ENCODE measurements at regions not wholly inside any gene's neighbourhood (a gene's known extent, or its start where the extent isn't known, plus 50 kb on each side); places are given as distances from the start of the nearest gene placed in this dataset.

DNA sequence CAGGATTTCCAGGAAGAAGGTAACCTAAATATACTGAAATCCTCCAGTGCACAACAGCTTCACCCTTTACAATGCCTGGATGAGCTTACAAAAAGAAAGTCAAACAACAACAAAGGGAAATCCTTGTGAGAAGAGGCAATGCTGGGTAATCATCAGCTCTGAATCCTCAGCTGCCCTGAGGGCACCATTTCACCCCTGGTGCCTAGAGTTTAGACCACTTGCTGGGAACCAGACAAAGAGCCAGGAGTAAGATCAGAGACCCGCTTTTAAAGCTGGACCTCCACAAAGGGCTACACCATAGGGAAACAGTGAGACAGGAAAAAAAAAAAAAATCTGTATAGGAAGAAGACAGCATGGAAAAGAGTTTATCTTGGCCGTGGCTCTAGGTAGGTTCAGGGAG is 97.0 kb downstream of the FOXI3 start:
- Histone ChIP-seq H3K9ac (ENCODE audit: control insufficient read depth, insufficient read depth, low read length) (no peak overlapping the region), H3K79me2 (ENCODE audit: control insufficient read depth, insufficient read depth, low read length) (no peaks in the 10 kb centered on the region), H3K27ac (ENCODE audit: control insufficient read depth, insufficient read depth) (no peak overlapping the region), H3K36me3 (ENCODE audit: control insufficient read depth in 2 of 2, insufficient read depth in 2 of 2, low read length in 1 of 2) (no peaks in the 10 kb centered on the region), H3K4me2 (ENCODE audit: control insufficient read depth, insufficient read depth) (no peak overlapping the region), H3K4me3 (no peak overlapping the region), H3K4me1 (ENCODE audit: control insufficient read depth, insufficient read depth, low read length) (no peaks in the 10 kb centered on the region), H4K20me1 (ENCODE audit: control insufficient read depth, insufficient read depth) (no peaks in the 10 kb centered on the region), H2AFZ (ENCODE audit: control insufficient read depth, low read depth, low read length) (no peak overlapping the region), H3K9me3 (replicated peaks; ENCODE audit: control insufficient read depth, insufficient read depth, low read length) (no peaks in the 10 kb centered on the region), H3K27me3 (replicated peaks in 1 of 2; ENCODE audit: control insufficient read depth in 2 of 2, insufficient read depth in 2 of 2, low read length in 1 of 2) (no peaks in the 10 kb centered on the region; a peak in 1 of 4 replicates)
- POLR2A ChIA-PET = no interaction called here
- in situ Hi-C loops (cut with MboI) = no loop called here
- CTCF ChIA-PET = interaction anchor here (0.7 to 1.0 kb wide), 2 partner anchors 44 to 294 kb away, joined by 3 read pairs; no protein-coding TSS in a partner anchor
- no peak for DNase-seq (ENCODE audit: low read depth, low spot score)
- ATAC-seq = no peak
- SMC1A ChIA-PET (ENCODE audit: uncharacterized antibody, unreplicated experiment) = interaction anchor here (0.7 kb wide), 1 partner anchor 26 kb away, joined by 3 read pairs; no protein-coding TSS in a partner anchor
- RAD21 ChIA-PET (ENCODE audit: unreplicated experiment) = no interaction called here
- no TSS peak for BruUV-seq (replicated peaks)
- FAIRE-seq = no peak
- 32% methylated on average over 2 of the region's 2 CpGs for WGBS (ENCODE audit: insufficient coverage, insufficient replicate concordance, low lambda C conversion rate, missing lambda C conversion rate)
- intact Hi-C loops (cut with micrococcal nuclease; ENCODE audit: unreplicated experiment) = no loop called here
- TF ChIP-seq TCF7 (IDR thresholded peaks at IDR 0.05; ENCODE audit: borderline replicate concordance) (no peak), ZNF274 (IDR thresholded peaks at IDR 0.05; ENCODE audit: insufficient read depth, insufficient read length) (no peak), BACH1 (IDR thresholded peaks at IDR 0.05; ENCODE audit: borderline replicate concordance) (no peak), SIN3A (IDR thresholded peaks at IDR 0.05; ENCODE audit: low read depth, low read length) (no peak), SREBF2 (IDR thresholded peaks at IDR 0.05; ENCODE audit: low read length) (no peak), DPF2 (IDR thresholded peaks at IDR 0.05) (no peak), SMARCA5 (IDR thresholded peaks at IDR 0.05) (no peak), WRNIP1 (IDR thresholded peaks at IDR 0.05; ENCODE audit: borderline replicate concordance, low read depth, low read length) (no peak), CHD4 (IDR thresholded peaks at IDR 0.05) (no peak), BHLHE40 (IDR thresholded peaks at IDR 0.05; ENCODE audit: borderline replicate concordance in 1 of 2, low read depth in 2 of 2, low read length in 1 of 2) (no peak), HDAC2 (IDR thresholded peaks at IDR 0.05) (no peak), JUNB (IDR thresholded peaks at IDR 0.05) (no peak), ZBED1 (IDR thresholded peaks at IDR 0.05; ENCODE audit: borderline replicate concordance) (no peak)
- TF ChIP-seq, protein P1, sequence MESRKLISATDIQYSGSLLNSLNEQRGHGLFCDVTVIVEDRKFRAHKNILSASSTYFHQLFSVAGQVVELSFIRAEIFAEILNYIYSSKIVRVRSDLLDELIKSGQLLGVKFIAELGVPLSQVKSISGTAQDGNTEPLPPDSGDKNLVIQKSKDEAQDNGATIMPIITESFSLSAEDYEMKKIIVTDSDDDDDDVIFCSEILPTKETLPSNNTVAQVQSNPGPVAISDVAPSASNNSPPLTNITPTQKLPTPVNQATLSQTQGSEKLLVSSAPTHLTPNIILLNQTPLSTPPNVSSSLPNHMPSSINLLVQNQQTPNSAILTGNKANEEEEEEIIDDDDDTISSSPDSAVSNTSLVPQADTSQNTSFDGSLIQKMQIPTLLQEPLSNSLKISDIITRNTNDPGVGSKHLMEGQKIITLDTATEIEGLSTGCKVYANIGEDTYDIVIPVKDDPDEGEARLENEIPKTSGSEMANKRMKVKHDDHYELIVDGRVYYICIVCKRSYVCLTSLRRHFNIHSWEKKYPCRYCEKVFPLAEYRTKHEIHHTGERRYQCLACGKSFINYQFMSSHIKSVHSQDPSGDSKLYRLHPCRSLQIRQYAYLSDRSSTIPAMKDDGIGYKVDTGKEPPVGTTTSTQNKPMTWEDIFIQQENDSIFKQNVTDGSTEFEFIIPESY (IDR thresholded peaks at IDR 0.05) = no peak
- TF ChIP-seq, protein P2, sequence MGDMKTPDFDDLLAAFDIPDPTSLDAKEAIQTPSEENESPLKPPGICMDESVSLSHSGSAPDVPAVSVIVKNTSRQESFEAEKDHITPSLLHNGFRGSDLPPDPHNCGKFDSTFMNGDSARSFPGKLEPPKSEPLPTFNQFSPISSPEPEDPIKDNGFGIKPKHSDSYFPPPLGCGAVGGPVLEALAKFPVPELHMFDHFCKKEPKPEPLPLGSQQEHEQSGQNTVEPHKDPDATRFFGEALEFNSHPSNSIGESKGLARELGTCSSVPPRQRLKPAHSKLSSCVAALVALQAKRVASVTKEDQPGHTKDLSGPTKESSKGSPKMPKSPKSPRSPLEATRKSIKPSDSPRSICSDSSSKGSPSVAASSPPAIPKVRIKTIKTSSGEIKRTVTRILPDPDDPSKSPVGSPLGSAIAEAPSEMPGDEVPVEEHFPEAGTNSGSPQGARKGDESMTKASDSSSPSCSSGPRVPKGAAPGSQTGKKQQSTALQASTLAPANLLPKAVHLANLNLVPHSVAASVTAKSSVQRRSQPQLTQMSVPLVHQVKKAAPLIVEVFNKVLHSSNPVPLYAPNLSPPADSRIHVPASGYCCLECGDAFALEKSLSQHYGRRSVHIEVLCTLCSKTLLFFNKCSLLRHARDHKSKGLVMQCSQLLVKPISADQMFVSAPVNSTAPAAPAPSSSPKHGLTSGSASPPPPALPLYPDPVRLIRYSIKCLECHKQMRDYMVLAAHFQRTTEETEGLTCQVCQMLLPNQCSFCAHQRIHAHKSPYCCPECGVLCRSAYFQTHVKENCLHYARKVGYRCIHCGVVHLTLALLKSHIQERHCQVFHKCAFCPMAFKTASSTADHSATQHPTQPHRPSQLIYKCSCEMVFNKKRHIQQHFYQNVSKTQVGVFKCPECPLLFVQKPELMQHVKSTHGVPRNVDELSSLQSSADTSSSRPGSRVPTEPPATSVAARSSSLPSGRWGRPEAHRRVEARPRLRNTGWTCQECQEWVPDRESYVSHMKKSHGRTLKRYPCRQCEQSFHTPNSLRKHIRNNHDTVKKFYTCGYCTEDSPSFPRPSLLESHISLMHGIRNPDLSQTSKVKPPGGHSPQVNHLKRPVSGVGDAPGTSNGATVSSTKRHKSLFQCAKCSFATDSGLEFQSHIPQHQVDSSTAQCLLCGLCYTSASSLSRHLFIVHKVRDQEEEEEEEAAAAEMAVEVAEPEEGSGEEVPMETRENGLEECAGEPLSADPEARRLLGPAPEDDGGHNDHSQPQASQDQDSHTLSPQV (IDR thresholded peaks at IDR 0.05) = no peak
- TF ChIP-seq, protein P3, sequence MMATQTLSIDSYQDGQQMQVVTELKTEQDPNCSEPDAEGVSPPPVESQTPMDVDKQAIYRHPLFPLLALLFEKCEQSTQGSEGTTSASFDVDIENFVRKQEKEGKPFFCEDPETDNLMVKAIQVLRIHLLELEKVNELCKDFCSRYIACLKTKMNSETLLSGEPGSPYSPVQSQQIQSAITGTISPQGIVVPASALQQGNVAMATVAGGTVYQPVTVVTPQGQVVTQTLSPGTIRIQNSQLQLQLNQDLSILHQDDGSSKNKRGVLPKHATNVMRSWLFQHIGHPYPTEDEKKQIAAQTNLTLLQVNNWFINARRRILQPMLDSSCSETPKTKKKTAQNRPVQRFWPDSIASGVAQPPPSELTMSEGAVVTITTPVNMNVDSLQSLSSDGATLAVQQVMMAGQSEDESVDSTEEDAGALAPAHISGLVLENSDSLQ (IDR thresholded peaks at IDR 0.05) = no peak
- TF ChIP-seq, protein P4, sequence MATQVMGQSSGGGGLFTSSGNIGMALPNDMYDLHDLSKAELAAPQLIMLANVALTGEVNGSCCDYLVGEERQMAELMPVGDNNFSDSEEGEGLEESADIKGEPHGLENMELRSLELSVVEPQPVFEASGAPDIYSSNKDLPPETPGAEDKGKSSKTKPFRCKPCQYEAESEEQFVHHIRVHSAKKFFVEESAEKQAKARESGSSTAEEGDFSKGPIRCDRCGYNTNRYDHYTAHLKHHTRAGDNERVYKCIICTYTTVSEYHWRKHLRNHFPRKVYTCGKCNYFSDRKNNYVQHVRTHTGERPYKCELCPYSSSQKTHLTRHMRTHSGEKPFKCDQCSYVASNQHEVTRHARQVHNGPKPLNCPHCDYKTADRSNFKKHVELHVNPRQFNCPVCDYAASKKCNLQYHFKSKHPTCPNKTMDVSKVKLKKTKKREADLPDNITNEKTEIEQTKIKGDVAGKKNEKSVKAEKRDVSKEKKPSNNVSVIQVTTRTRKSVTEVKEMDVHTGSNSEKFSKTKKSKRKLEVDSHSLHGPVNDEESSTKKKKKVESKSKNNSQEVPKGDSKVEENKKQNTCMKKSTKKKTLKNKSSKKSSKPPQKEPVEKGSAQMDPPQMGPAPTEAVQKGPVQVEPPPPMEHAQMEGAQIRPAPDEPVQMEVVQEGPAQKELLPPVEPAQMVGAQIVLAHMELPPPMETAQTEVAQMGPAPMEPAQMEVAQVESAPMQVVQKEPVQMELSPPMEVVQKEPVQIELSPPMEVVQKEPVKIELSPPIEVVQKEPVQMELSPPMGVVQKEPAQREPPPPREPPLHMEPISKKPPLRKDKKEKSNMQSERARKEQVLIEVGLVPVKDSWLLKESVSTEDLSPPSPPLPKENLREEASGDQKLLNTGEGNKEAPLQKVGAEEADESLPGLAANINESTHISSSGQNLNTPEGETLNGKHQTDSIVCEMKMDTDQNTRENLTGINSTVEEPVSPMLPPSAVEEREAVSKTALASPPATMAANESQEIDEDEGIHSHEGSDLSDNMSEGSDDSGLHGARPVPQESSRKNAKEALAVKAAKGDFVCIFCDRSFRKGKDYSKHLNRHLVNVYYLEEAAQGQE (IDR thresholded peaks at IDR 0.05; ENCODE audit: low read depth, low read length) = no peak
